Fibroblast of upper back skin (primary cell): ENCODE measurements at regions not wholly inside any gene's neighbourhood (a gene's known extent, or its start where the extent isn't known, plus 50 kb on each side); places are given as distances from the start of the nearest gene placed in this dataset.
A peak's percentile ranks its signal among the peaks of the same experiment; 100 is the strongest.
"Not testable (repeated sequence)": the region's sequence is repeated elsewhere in the genome, so short reads cannot be mapped to it uniquely, and the experiment has no call there.

Source experiments
- DNase-seq: peaks from one replicate; pipeline ENCODE4 v3.0.0-alpha.2; 2013

- DNase-seq: not testable (repeated sequence)
These were observed 107.3 kb upstream of the IKBKE start for GRCh38 chr1:206362994-206363393.

DNA sequence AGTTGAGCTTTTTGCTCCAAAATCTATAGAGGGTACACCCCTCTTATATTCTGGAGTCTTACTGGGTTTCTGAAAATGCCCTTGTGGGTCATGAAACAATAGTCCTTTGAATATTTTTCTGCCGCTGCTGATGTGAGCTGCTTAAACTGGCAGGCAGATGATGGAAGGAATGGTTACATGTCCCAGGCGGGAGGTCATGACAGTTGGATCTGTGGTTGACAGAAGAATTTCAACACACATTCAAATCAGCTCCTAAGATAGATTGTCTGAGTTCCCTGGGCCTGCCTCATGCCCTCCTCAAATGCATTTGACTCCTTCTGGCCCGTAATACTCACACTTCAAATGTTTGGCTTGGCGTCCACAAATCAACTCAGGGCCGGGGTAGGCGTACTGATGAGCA lies 105.0 kb upstream of the IKBKE start:
- peak; percentile 51 for DNase-seq

DNA sequence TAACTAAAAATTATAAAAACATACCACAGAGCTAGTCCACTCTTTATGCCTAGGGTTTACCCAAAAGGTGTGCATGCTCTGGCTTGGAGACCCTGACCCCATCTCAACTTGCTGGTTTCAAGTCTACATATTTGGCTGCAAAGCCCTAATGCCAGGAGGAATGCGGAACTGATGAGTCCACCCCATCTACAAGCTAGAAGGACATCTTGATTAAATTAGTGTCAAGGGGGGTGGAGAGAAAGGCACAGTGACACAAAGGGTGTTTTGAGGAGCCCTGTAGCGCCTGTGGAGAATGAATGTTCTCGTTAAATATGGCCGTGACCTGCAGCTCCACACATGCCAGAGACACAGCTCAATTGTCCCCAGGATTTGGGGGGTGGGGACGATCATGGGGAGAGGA lies 104.1 kb upstream of the IKBKE start:
- peak; percentile 86 for DNase-seq

DNA sequence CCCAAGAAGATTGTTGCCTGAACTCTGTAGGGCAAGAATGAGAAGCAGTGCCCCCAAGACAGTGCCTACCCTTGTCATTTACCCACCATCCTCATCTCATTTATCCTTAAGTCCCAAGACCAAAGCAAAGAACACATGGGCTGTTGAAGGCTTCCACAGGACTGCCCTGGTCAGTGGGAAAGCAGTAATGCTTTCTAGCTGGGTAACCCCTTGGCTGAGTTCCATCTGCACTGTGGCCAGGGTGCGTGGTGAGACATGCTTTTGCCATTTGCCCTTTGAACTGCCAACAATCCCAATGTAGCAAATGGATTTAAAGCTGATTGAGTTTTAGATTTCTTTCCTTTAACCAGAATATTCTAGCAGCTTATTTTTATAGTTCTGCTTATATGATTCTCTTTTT lies 103.5 kb upstream of the IKBKE start:
- DNase-seq: not testable (repeated sequence)

DNA sequence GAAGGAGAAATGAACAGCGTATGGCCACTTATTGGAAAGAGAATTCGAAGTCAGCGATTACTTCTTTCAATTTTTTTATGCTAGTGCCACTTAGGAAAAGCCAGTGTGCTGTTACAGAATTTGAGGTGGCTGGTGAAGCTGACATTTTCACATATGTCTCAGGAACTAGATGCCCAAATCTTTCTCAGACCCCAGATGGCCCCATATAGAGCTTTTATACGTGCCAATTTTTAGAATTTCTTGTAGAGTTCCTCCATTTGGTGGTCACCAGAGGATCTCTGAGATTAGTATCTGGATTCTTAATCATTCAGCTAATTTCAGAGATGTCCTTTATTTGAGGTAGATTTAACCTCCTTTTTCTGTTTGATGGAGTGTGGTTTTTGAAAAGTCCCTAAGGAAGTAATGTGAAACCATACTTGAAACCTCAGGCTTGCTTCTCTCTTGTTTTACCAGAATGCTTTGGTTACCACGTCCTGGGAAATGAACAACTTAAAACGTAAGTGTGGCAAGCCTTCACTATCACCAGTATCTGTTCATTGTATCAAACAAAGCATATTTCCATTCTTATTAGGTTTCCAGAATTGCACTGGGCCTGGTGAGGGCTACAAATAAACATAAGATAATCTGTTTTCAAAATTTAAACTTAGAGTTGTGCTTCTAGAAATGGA lies 102.2 kb upstream of the IKBKE start:
- not testable (repeated sequence) for DNase-seq

GRCh38 chr1:206374725-206375124 lies 95.6 kb upstream of the IKBKE start:
- DNase-seq: not testable (repeated sequence)

DNA sequence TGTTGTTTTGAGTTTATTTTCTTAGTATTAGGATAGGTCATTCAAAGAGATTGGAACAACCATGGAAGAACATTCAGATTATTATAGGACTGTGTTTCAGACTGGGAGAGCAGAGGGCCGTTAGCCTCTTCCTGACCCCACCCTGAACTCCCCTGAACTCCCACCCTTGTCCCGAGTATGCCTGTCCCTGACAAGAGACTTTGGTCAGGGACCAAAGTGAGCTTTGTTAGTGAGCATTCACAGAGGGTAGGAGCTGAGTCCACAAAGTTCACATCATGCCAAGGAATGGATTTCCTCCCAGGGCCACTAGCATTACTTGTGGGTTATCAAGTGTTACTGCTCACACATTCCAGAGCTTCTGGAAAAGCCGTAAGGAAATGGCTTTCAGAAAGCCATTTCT lies 94.7 kb upstream of the IKBKE start:
- DNase-seq: peak; percentile 1

GRCh38 chr1:206378506-206378905 lies 91.8 kb upstream of the IKBKE start:
- DNase-seq: not testable (repeated sequence)

- not testable (repeated sequence) for DNase-seq
These were observed 91.0 kb upstream of the IKBKE start for GRCh38 chr1:206379245-206379644.

DNA sequence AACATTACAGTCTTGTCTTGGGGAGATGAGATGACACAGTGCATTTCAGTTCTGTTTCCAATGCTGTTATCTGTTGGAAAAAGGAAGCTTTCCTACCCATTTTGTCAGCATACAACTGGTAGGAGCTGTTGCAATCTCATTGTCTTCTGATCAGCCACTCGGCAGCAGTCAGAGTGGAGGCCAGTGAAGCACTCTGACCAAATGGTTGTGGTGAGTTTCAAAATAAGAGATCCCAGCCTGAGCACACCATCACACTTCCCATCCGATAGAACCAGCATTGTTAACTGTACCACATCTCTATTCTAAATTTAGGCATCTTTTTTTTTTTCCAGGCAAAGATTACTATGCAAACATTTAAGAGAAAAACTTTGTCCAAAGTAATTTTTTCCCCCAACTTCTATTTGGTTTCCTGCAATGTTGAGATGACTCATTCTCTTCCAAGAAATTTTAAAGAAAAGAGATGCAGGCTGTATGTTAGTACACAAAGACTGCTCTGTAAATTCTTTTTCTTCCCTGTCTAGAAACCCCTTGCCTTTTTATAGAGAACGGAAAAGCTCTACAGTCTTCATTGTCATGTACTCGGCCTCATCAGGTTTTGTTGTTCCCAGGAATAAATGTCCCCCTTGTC lies 90.0 kb upstream of the IKBKE start:
- DNase-seq: peak; percentile 53

- DNase-seq: peak; percentile 37
These were observed 89.3 kb upstream of the IKBKE start for GRCh38 chr1:206380791-206381610.

DNA sequence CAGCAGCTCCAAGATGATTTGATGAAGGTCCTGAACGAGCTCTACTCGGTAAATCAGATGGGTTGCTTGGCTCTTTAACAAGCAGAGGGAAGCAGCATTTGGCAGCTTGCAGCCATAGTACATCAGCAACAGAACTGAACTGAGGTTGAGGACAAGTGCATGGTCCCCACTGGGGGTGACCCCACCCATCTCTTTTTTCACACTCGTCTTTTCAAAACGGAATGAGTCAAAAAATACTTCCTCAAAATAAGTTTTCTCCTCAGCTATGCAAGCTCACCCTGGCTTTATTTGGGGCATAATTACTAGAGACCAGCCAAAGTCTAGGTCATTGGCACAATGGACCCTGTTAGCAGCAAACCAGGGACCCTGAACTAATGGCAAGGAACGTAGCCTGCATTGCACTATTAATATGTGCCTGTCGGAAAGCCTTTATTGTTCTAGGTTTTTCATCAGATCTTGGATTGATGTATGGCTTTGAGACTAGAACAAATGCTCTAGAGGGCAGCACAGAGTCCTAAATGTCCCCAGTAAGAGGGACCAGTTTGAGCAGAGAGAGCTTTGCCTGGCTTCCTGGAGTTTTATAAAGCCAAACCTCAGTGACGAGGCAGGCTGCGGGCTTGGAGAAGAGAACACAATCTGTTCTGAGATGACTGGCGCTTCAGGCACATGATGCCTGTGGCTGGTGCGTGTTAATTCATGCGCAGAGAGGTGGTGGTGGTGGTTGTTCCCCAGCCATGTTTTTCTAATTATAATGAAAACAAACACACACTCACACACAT lies 86.1 kb upstream of the IKBKE start:
- peak; percentile 74 for DNase-seq

GRCh38 chr1:206384891-206385290 lies 85.4 kb upstream of the IKBKE start:
- DNase-seq: not testable (repeated sequence)

DNA sequence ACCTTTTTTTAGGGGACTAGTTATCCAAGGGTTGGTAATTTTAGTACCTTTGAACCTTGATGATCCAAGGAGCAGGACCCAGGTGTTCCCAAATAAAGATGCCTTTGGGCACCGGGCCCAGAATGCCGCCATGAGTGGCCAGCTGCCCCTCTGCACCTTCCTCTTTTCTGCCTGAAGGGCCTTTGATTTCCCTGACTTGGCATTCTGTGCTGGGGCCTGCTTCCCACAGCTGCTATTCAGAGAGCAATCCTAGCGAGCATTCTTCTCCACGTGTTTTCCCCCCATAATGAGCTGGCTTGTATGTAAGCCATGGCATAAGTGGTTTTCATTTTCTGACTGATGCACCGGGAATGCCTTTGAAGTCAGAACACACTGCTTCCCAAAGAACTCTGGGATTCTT lies 82.6 kb upstream of the IKBKE start:
- not testable (repeated sequence) for DNase-seq

DNA sequence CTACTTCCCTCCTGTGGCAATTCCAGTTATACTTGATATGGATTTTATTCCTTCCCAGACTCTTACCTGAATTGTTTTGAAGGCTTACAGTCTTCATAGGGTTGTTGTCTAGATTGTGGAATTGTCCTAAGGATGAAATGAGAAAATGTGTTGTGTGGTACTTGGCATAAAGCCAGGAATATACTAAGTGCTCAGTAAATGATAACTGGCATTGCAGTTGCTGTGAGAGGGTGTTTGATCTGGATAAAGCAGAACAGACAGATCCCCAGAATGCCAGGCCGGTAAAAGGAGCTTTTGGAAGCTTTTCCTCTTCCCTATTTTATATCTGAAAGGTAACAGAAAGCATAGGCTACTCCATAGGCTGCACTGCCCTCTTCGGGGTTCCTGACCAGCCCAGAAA lies 78.4 kb upstream of the IKBKE start:
- not testable (repeated sequence) for DNase-seq

GRCh38 chr1:206397501-206397900 lies 72.8 kb upstream of the IKBKE start:
- DNase-seq: not testable (repeated sequence)

- DNase-seq: not testable (repeated sequence)
These were observed 72.0 kb upstream of the IKBKE start for GRCh38 chr1:206398261-206398660.

DNA sequence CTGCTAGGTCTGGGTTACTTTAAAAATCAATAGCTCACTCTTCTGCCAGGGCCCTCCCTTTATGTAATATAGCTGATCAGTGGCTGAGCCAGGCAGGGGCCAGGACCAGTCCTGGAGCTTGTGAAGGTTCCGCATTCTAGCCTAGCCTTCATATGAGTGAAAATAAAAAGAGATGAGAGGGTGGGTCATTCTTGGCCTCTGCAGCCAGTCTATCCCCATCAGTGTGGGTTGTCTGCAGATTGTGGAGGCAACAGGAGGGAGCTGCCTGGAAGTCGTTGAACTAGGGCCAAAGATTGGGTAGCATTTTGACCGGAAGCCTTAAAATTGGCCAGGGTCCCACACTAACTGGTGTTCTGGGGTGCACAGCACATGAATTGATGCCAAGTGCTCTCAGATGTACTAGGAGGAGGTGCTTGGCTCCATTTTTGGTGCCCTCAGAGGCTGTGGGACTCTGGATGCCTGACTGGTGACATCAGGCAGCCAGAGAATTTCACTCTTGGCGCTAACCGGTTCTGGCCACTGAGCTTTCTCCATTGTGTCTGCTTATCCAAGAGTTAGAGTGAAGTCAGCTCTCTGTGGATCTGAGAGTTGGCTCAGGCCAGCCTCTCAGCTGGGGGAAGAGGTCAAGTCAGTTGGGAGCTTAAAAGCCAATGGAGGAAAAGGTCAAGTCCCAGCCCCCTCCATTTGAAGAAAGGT lies 66.5 kb upstream of the IKBKE start:
- not testable (repeated sequence) for DNase-seq

GRCh38 chr1:206404309-206405027 lies 65.8 kb upstream of the IKBKE start:
- not testable (repeated sequence) for DNase-seq

DNA sequence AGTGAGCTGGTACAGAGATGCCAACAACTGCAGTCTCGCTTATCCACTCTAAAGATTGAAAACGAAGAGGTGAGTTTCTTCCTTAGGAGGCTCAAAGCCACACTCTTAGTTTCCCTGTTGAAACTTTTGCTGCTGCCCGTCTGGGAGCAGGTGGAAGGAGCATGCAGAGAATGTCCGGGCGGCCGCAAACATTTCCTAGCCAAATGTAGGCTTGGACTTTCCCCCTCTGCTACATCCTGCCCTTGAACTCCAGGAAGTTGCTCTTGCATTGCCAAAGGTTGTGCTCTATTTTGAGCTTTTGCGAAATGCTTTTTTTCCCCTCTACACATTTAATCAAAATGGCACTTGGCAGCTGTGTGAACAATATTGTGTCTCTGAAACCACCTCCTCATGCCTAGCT lies 65.0 kb upstream of the IKBKE start:
- DNase-seq: not testable (repeated sequence)
